HT-29 (cell line): ENCODE measurements at regions not wholly inside any gene's neighbourhood (a gene's known extent, or its start where the extent isn't known, plus 50 kb on each side); places are given as distances from the start of the nearest gene placed in this dataset.
"Not testable (repeated sequence)": the region's sequence is repeated elsewhere in the genome, so short reads cannot be mapped to it uniquely, and the experiment has no call there.

Experiments used
- DNase-seq: peaks from one replicate; pipeline ENCODE4 v3.0.0-alpha.2; 2015; ENCODE audit warnings: low spot score

GRCh38 chr9:86500031-86500430 lies 145.8 kb upstream of the TUT7 start:
- DNase-seq, result no peak

DNA sequence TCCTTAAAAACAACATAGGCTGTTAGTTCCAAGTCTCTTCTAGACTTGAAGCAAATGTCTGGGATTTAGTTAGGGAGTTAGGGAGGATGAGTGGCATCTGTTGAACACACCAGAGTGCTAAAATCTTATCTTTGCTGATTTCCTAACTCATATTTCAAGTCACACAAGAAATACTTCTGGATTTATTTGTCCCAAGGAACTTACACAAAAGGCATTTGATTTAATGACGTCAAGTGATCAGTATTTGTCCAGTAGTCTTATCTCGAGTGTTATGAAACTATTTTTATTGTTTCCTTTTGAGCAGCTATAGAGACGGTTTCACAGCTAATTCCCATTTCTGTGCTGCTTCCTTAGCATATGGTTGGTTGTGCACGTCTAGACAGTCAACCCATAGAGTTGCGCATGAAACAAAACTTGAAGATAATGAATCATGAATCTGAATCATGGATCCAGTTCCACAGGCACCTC lies 140.5 kb upstream of the TUT7 start:
- no peak for DNase-seq

GRCh38 chr9:86491468-86492266 lies 137.5 kb upstream of the TUT7 start:
- no peak for DNase-seq

GRCh38 chr9:86488794-86489193 lies 134.6 kb upstream of the TUT7 start:
- DNase-seq, result no peak

- DNase-seq, result no peak
Measured at GRCh38 chr9:86488345-86488744, 134.1 kb upstream of the TUT7 start.

DNA sequence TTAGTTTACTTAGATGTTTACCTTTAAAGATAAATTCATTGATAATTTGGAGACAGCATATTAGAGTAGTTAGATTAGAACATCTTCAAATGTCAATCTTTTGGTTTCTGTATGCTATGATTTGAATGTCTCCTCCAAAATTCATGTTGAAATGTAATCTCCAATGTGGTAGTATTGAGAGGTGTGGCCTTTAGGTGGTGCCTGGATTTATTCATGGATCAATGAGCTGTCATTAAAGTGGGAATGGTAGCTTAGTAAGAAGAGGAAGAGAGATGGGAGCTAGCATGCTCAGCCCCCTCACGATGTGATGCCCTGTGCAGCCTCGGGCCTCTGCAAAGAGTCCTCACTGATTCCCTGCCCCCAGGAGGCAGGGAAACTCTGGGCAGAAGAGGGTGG lies 133.6 kb upstream of the TUT7 start:
- DNase-seq, result no peak

GRCh38 chr9:86486891-86487837 lies 133.0 kb upstream of the TUT7 start:
- peak; percentile 52 for DNase-seq

GRCh38 chr9:86485359-86485758 lies 131.1 kb upstream of the TUT7 start:
- DNase-seq, result no peak

DNA sequence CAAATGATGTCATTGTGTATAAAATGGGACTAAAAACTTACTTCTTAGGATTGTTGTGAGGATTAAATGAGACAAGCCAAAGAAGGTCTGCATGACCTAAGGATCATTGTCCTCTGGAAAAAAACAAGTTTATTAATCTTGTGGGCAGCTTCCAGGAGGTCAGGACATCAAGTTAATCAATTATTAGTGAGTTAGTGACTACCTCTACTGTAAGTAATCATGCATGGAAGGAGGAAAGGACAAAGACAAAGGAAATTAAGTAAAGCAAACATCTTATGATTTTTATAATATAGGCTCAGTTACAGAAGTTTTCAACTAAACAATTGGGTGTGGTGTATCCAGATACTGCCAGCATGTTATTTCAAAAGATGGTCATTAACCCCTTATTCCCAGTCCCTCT lies 129.3 kb upstream of the TUT7 start:
- DNase-seq, result no peak

- no peak for DNase-seq
Measured at GRCh38 chr9:86481466-86481865, 127.3 kb upstream of the TUT7 start.

- DNase-seq, result not testable (repeated sequence)
Measured at GRCh38 chr9:86475255-86475654, 121.0 kb upstream of the TUT7 start.

DNA sequence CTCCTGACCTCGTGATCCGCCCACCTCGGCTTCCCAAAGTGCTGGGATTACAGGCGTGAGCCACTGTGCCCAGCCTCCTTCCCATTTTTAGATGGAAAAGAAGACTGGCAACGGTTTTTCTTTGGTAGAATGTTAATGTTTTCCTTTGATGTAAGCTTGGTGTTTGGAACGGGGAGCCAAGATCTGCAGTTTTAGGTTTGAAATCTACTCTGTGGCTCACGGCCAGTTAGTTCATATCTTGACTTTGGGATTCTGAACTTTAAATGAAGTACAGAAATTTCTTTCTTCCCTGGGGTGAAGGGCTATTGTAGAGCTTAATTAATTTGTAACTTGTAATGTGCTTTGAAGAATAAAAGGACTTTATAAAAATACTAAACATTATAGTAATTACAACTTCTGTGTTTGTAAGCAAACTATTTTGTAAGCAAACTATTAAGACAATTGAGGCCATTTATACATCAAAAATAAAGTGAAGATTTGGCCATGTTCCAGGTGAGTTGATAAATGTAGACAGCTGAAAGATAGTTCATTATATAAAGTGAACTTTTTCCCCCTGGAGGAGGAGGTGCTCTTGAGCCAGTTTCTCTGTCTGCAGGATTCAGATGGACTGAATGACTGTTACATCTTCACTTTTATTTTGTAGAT lies 117.1 kb upstream of the TUT7 start:
- no peak for DNase-seq

- DNase-seq, result no peak
Measured at GRCh38 chr9:86470326-86470725, 116.1 kb upstream of the TUT7 start.

- no peak for DNase-seq
Measured at GRCh38 chr9:86469476-86470250, 115.5 kb upstream of the TUT7 start.

DNA sequence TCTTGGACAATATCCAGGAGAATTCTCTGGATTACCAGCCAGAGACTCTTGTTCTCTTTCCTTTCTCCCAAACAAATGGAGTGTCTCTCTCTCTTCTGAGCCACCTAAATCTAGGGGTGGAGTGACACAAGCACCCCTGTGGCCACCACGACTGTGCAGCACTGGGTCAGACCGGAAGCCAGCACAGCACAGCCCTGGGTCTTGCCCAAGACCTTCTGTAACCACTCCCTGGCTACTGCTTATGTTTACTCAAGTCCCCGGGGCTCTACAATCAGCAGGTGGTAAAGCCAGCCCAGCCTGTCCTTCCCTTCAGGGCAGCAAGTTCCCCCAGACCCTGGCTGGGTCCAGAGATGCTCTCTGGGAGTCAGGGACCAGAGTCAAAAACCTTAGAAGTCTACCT lies 110.0 kb upstream of the TUT7 start:
- DNase-seq, result no peak

GRCh38 chr9:86460216-86461002 lies 106.2 kb upstream of the TUT7 start:
- no peak for DNase-seq

DNA sequence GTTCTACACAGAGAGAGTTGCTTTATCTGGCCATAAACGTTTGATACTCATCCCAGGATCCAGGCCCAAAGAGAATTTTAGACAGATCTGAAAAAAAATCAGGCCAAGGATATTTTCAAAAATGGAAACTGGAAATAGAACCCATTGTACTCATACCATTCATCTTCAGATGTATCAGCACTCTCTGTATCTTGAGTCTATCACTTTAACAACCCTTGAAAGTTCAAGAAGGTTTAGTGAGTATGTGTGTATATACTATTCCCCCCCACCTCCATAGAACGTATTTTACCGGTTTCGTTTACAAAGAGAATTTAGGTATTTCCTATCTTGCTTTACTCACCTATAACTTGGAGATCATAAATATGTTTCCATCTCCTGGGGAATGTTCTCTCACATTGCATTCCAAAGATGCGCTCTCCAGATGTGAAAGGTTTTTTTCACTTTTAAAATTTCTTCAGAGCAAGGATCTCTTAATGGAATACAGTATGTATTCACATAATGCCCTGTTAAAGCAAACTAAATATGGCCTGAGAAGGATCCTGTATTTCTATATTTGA lies 105.5 kb upstream of the TUT7 start:
- no peak for DNase-seq

DNA sequence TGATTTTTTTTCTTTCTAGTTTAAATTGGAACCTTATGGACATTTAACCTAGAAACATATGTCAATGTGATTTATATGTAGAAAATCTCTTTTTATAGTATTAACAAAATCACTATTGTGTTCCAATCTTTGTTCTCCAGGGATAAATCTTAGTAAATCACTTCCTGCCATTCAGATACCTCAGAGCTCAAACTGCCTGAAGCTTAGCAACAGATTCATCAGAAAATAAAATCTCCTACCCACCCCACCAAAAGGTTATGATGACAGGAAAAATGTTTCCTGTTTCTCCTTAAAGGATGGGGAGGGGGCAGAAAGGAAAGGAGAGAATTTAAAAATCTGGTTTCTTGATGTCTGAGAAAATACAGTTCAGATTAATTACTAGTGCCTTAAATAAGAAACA lies 105.0 kb upstream of the TUT7 start:
- no peak for DNase-seq

DNA sequence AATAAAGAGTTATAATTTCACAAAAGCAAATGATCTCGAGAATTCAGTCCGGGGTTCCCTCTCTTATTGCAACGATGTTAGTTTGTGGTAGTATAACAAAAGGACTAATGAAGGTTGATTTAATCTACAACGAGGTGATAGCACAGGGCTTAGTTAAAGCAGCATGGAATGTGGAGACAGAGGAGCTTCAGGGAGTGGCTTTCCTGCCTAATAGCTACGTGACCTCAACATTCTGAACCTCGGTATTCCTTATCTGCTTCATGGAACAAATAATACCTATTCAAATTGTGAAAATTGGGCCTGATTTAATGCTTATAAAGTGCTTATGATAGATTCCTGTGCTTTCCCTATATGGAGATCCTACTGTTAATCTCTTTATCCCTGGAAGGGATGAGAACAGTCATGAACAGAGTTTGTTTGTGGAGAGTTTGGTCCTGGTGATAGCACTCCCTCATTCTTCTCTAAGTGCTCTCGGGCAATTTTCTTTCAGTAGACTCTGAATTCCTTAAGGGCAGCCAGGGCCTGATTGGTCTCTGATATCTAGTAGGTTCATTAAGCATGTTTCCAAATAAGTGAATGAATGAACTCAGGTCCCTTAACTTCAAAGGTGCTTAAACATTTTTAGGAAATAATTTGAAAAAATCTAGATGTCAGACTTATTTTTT lies 104.1 kb upstream of the TUT7 start:
- no peak for DNase-seq

GRCh38 chr9:86456416-86456815 lies 102.2 kb upstream of the TUT7 start:
- DNase-seq, result no peak
